OCI-LY7 (cell line): ENCODE measurements at regions not wholly inside any gene's neighbourhood (a gene's known extent, or its start where the extent isn't known, plus 50 kb on each side); places are given as distances from the start of the nearest gene placed in this dataset.

Experiments
- BruUV-seq: library from RNA; stranded (reverse); fragments of 400-500 nt; replicated peaks from 2 replicates; lab custom pipeline; 2021; lab: Mats Ljungman, UMichigan
- CTCF ChIA-PET: fragments of 300-600 bp; sonication (Branson Sonifier 250); formaldehyde crosslinking; loops from one replicate; lab custom pipeline; 2022; ENCODE audit warnings: antibody characterized with exemption; ENCODE audit not compliant: unreplicated experiment; lab: Charles Lee
- POLR2A ChIA-PET: fragments of 300-600 bp; sonication (Branson Sonifier 250); formaldehyde crosslinking; loops from one replicate; lab custom pipeline; 2022; ENCODE audit warnings: antibody characterized with exemption; lab: Charles Lee
- DNase-seq: peaks from one replicate; pipeline ENCODE4 v3.0.0-alpha.2; 2015; ENCODE audit warnings: low spot score
- H2AFZ ChIP-seq: fragments of 200-600 bp; sonication (generic), shearing (Covaris generic); 2 replicates; pipeline ENCODE4 v1.6.1; 2014; ENCODE audit warnings: mild to moderate bottlenecking, antibody characterized with exemption, low read length, moderate library complexity
- H3K27ac ChIP-seq: fragments of 200-600 bp; sonication (generic); 2 replicates; pipeline ENCODE4 v1.5.1; 2014; ENCODE audit warnings: mixed run types, low read depth, mild to moderate bottlenecking, moderate library complexity, low read length, inconsistent platforms; ENCODE audit not compliant: poor library complexity, severe bottlenecking
- H3K36me3 ChIP-seq: fragments of 200-600 bp; sonication (generic); 2 replicates; pipeline ENCODE4 v1.6.1; 2014; ENCODE audit warnings: mild to moderate bottlenecking, antibody characterized with exemption, low read length, moderate library complexity, mixed read lengths; ENCODE audit not compliant: insufficient read depth
- H3K4me1 ChIP-seq: fragments of 200-600 bp; sonication (generic); 2 replicates; pipeline ENCODE4 v1.5.1; 2014; ENCODE audit warnings: mild to moderate bottlenecking, low read length; ENCODE audit not compliant: insufficient read depth, poor library complexity, severe bottlenecking
- H3K4me2 ChIP-seq: fragments of 200-600 bp; sonication (generic); 2 replicates; pipeline ENCODE4 v1.6.1; 2014; ENCODE audit warnings: mild to moderate bottlenecking, low read length
- H3K4me3 ChIP-seq: fragments of 200-600 bp; sonication (generic); 2 replicates; pipeline ENCODE4 v1.5.1; 2014; ENCODE audit warnings: mild to moderate bottlenecking, low read depth, low read length; ENCODE audit not compliant: poor library complexity, severe bottlenecking
- H3K79me2 ChIP-seq: fragments of 200-600 bp; sonication (generic); 2 replicates; pipeline ENCODE4 v1.6.1; 2016; ENCODE audit warnings: low read depth, mild to moderate bottlenecking, low read length, moderate library complexity, mixed read lengths; ENCODE audit not compliant: insufficient read depth
- H3K9me2 ChIP-seq: fragments of 200-600 bp; sonication (generic); 2 replicates; pipeline ENCODE4 v1.6.1; 2016; ENCODE audit warnings: mild to moderate bottlenecking, low read length, mixed read lengths; ENCODE audit not compliant: insufficient read depth
- H3K9me3 ChIP-seq: fragments of 200-600 bp; sonication (generic); 2 replicates; pipeline ENCODE4 v1.6.1; 2014; ENCODE audit warnings: mild to moderate bottlenecking, mixed run types, low read length, mixed read lengths
- H4K20me1 ChIP-seq: fragments of 200-600 bp; sonication (generic); 2 replicates; pipeline ENCODE4 v1.6.1; 2014; ENCODE audit warnings: mild to moderate bottlenecking, antibody characterized with exemption, low read length, moderate library complexity, mixed read lengths; ENCODE audit not compliant: insufficient read depth
- EZH2phosphoT487 ChIP-seq: fragments of 200-600 bp; sonication (generic); IDR thresholded peaks from 2 replicates; pipeline ENCODE4 v1.6.1; 2018; ENCODE audit warnings: low read depth, borderline replicate concordance, mild to moderate bottlenecking, mixed run types, antibody characterized with exemption, low read length, moderate library complexity, mixed read lengths
- intact Hi-C: fragments of 100-400 bp; cut with micrococcal nuclease; formaldehyde crosslinking; loops from one replicate; pipeline ENCODE4 v1.10.0; 2022; ENCODE audit not compliant: unreplicated experiment
- TF ChIP-seq, protein P1 (sequence below): fragments of 200-600 bp; sonication (generic); conservative IDR thresholded peaks from 2 replicates; pipeline ENCODE4 v1.5.1; 2014; ENCODE audit warnings: mild to moderate bottlenecking, antibody characterized with exemption, low read length, moderate library complexity, mixed read lengths

DNA sequence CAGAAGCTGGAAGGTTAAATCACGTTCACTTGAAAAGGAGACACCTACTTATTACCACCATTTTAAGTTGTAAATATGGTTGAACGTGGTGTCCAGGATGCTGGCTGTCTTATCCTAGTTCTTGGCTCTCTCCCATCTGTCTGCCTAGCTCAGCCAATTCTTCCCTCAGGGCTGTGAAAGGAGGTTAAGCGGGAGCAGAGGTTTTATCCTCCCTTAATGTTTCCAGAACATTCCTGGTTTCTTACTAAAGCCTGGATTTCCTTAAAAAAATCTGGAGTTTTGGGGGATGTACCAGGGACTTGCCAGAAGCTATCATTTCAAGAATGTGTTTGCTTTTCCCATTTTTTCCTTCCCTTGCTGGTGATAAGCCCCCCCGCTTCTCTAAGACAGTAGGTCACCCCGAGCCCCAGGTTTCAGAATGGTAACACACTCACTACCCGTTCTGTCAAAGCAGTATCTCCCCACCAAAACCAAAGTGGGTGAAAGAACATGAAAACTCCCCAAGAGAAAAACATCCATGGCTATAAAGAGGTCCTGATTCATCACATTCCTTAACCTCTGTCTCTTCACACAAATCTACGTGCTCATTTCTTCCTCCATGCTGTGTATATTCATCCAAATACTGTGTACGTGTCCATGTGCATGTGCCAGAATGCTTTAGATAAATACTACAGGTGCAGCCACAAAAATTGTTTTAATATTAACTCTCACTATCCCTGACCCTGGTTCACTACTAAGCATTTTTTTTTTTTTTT, 114.7 kb downstream of the MAP3K21 start:
- no peak for DNase-seq
- no TSS peak for BruUV-seq
- H3K4me1 ChIP-seq: no peaks in the 10 kb centered on the region
- ChIA-PET POLR2A (no interaction called here), CTCF (no interaction called here)
- no peaks in the 10 kb centered on the region for H3K79me2 ChIP-seq
- H2AFZ ChIP-seq: no peak overlapping the region
- H3K36me3 ChIP-seq: no peaks in the 10 kb centered on the region
- H3K9me2 ChIP-seq: no peaks in the 10 kb centered on the region
- no peaks in the 10 kb centered on the region for H3K9me3 ChIP-seq
- intact Hi-C loops: no loop called here
- TF ChIP-seq, protein P1, sequence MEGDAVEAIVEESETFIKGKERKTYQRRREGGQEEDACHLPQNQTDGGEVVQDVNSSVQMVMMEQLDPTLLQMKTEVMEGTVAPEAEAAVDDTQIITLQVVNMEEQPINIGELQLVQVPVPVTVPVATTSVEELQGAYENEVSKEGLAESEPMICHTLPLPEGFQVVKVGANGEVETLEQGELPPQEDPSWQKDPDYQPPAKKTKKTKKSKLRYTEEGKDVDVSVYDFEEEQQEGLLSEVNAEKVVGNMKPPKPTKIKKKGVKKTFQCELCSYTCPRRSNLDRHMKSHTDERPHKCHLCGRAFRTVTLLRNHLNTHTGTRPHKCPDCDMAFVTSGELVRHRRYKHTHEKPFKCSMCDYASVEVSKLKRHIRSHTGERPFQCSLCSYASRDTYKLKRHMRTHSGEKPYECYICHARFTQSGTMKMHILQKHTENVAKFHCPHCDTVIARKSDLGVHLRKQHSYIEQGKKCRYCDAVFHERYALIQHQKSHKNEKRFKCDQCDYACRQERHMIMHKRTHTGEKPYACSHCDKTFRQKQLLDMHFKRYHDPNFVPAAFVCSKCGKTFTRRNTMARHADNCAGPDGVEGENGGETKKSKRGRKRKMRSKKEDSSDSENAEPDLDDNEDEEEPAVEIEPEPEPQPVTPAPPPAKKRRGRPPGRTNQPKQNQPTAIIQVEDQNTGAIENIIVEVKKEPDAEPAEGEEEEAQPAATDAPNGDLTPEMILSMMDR: no peak
- no peak for TF ChIP-seq EZH2phosphoT487
- no peak overlapping the region for H3K27ac ChIP-seq
- no peak overlapping the region for H3K4me3 ChIP-seq
- no peaks in the 10 kb centered on the region for H4K20me1 ChIP-seq
- H3K4me2 ChIP-seq: no peak overlapping the region

DNA sequence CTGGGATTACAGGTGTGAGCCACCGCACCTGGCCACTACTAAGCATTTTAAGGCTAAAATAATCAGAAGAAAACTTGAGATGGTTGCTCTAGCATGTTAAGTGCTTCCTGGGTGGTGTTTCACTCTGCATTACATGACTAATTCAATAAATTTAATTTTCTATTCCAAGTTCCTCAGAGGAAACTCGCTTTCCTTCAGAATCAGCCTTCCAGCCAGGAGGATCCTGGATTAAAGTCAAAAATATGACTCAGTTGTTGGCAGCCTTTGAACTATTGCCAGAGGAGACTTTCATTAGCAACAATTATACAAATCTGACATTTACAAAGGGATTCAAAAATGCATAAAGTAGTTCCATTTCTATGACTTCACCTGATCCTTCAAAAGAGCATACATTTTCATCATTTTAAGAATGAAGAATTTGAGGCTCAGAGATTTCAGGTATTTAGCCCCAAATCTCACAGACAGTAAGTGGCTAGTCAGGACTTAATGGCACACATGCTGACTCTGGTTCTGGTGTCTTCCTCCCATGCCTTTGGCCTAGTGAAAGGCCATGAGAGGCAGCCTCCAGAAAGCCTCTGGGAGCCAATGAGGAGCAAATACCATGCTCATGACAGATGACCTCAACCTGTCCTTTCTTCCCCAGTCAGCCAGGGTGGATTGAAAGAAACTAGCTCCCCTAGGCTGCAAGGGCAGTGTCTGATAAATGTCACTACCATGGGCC, 115.7 kb downstream of the MAP3K21 start:
- Histone ChIP-seq H3K4me3 (no peak overlapping the region), H3K9me3 (no peaks in the 10 kb centered on the region), H4K20me1 (no peaks in the 10 kb centered on the region), H3K4me2 (no peak overlapping the region), H3K27ac (no peak overlapping the region), H3K9me2 (no peaks in the 10 kb centered on the region), H3K4me1 (no peaks in the 10 kb centered on the region), H3K79me2 (no peaks in the 10 kb centered on the region), H2AFZ (no peak overlapping the region), H3K36me3 (no peaks in the 10 kb centered on the region)
- POLR2A ChIA-PET: interaction anchor here (0.5 to 0.6 kb wide), 2 partner anchors 259 to 299 kb away, joined by 3 read pairs; no protein-coding TSS in a partner anchor
- CTCF ChIA-PET: no interaction called here
- intact Hi-C loops: no loop called here
- BruUV-seq: no TSS peak
- no peak for DNase-seq
- no peak for TF ChIP-seq EZH2phosphoT487
- TF ChIP-seq, protein P1: no peak

DNA sequence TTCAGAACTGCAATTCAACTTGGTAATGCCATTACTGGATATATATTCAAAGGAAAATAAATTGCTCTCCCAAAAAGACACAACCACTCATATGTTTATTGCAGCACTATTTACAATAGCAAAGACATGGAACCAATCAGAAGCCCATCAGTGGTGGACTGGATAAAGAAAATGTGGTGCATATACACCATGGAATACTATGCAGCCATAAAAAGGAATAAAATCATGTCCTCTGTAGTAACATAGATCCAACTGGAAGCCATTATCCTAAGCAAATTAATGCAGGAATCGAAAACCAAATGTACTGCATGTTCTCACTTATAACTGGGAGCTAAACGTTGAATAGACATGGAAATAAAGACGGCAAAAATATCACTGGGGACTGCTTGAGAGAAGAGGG, 117.0 kb downstream of the MAP3K21 start:
- ChIA-PET POLR2A (interaction anchor here (1.1 kb wide), 1 partner anchor 8 kb away, joined by 3 read pairs; no protein-coding TSS in a partner anchor), CTCF (no interaction called here)
- H3K9me3 ChIP-seq: no peaks in the 10 kb centered on the region

More for the DNA sequence above, 117.0 kb downstream of the MAP3K21 start:
- intact Hi-C loops: no loop called here
- H4K20me1 ChIP-seq: no peaks in the 10 kb centered on the region
- no peaks in the 10 kb centered on the region for H3K9me2 ChIP-seq
- TF ChIP-seq, protein P1: no peak
- no peak for TF ChIP-seq EZH2phosphoT487
- no peak overlapping the region for H3K27ac ChIP-seq
- no peak overlapping the region for H3K4me2 ChIP-seq
- H3K4me3 ChIP-seq: no peak overlapping the region
- no peaks in the 10 kb centered on the region for H3K4me1 ChIP-seq
- DNase-seq: no peak
- H3K79me2 ChIP-seq: no peaks in the 10 kb centered on the region
- H3K36me3 ChIP-seq: no peaks in the 10 kb centered on the region
- no TSS peak for BruUV-seq
- no peak overlapping the region for H2AFZ ChIP-seq
